Smooth muscle cell (in vitro differentiated cells): ENCODE measurements at regions not wholly inside any gene's neighbourhood (a gene's known extent, or its start where the extent isn't known, plus 50 kb on each side); places are given as distances from the start of the nearest gene placed in this dataset.
A peak's percentile ranks its signal among the peaks of the same experiment; 100 is the strongest.

Source experiments
- DNase-seq: peaks from one replicate; lab custom pipeline; 2025; ENCODE audit not compliant: unreplicated experiment; lab: John Stamatoyannopoulos, UW
- H2AFZ ChIP-seq: fragments of 200-600 bp; sonication (generic); 2 replicates; pipeline ENCODE4 v1.6.0; 2016; ENCODE audit warnings: antibody characterized with exemption, low read depth, mild to moderate bottlenecking
- H3F3A ChIP-seq: fragments of 200-600 bp; sonication (generic); 2 replicates; pipeline ENCODE4 v1.6.0; 2017; ENCODE audit warnings: antibody characterized with exemption, low read depth
- H3K27ac ChIP-seq: fragments of 200-600 bp; sonication (generic); 2 replicates; pipeline ENCODE4 v1.5.1; 2016; ENCODE audit warnings: low read depth, mild to moderate bottlenecking
- H3K27me3 ChIP-seq: fragments of 200-600 bp; sonication (generic); 2 replicates; pipeline ENCODE4 v1.6.1; 2016; ENCODE audit warnings: low read depth, mild to moderate bottlenecking
- H3K36me3 ChIP-seq: fragments of 200-600 bp; sonication (generic); 2 replicates; pipeline ENCODE4 v1.5.1; 2016; ENCODE audit warnings: low read depth
- H3K4me1 ChIP-seq: fragments of 200-600 bp; sonication (generic); 2 replicates; pipeline ENCODE4 v1.5.1; 2016; ENCODE audit warnings: low read depth
- H3K4me2 ChIP-seq: fragments of 200-600 bp; sonication (generic); 2 replicates; pipeline ENCODE4 v1.6.0; 2016; ENCODE audit warnings: mild to moderate bottlenecking
- H3K4me3 ChIP-seq: fragments of 200-600 bp; sonication (generic); 2 replicates; pipeline ENCODE4 v1.5.1; 2016; ENCODE audit warnings: mild to moderate bottlenecking
- H3K79me2 ChIP-seq: fragments of 200-600 bp; sonication (generic); 2 replicates; pipeline ENCODE4 v1.6.0; 2016; ENCODE audit warnings: low read depth, mild to moderate bottlenecking
- H3K9ac ChIP-seq: fragments of 200-600 bp; sonication (generic); 2 replicates; pipeline ENCODE4 v1.6.0; 2016; ENCODE audit warnings: low read depth
- H3K9me3 ChIP-seq: fragments of 200-600 bp; sonication (generic); replicated peaks from 2 replicates; pipeline ENCODE4 v1.5.1; 2016; ENCODE audit warnings: low read depth
- H4K20me1 ChIP-seq: fragments of 200-600 bp; sonication (generic); 2 replicates; pipeline ENCODE4 v1.6.0; 2016; ENCODE audit warnings: low read depth
- CTCF ChIP-seq: fragments of 200-600 bp; sonication (generic); IDR thresholded peaks from 2 replicates; pipeline ENCODE4 v1.5.1; 2017; ENCODE audit warnings: borderline replicate concordance, mild to moderate bottlenecking, antibody characterized with exemption; ENCODE audit not compliant: insufficient read depth, poor library complexity, severe bottlenecking
- WGBS: methylation state at CpG from one replicate; pipeline ENCODE4 v1.1.7; 2016; ENCODE audit warnings: low lambda C conversion rate; 5-methylcytosine and 5-hydroxymethylcytosine counted together

DNA sequence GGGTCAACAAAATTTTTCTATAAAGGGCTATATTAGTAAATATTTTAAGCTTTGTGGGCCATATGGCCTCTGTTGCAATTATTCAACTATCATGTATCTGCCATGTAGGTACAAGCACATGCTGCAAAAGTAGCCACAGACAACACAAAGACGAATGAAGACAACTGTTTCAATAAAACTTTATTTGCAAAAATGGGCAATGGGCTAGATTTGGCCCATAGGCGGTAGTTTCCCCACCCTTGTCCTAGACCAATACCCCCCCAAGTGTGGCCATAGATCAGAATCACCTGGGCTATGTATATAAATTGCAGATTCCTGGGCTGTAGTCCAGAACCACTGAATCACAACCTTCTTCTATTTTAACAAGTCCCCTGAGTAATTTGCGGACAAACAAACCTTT, 331.0 kb upstream of the PSMD7 start:
- WGBS = 93% methylated on average over 3 of the region's 3 CpGs

DNA sequence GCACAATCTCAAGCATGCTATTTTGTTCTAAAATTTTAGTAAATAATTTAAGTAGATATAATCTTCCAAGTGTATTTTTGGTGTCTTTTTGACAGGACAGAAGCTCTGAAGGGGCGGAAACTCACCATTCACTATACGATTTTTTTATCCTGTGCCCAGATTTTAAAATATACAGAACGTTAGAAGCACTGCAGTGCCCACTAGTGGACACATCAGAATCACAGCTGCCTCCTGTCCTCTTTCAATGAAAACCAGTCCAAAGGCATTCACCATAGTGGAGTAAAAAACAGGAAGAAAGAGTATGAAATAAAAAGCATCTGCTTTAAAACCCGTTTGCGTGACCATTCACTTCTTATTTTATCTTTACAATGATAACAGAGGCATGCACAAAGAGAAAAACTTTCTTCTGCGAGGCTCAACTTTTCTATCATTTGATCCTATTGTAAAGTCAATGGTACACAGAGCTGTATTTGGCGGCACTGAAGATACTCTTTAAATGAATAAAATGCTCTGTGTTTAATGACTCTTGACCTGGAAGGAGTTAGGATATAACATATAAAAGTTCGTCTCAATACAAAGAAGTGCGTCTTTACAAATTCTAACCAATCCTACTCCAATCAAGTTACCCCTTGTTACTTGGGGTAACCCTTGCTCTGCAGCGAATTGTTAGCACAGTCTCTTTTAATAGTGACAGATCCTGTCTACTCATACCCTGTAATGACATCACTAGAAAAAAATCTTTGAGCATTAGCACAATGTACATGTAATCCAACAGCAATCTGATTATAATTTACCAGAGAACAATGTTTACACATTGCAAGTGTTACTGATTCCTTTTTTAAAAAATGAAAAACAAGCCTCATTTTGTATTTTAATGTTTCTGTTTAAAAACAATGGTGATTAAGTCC, 339.8 kb upstream of the PSMD7 start:
- 42% methylated on average over 10 of the region's 10 CpGs for WGBS
- no peak for DNase-seq
- H3F3A ChIP-seq = no peaks in the 10 kb centered on the region
- no peaks in the 10 kb centered on the region for H3K36me3 ChIP-seq
- no peak overlapping the region for H3K4me3 ChIP-seq
- H4K20me1 ChIP-seq = no peaks in the 10 kb centered on the region
- TF ChIP-seq CTCF = peak; percentile 95
- H3K27me3 ChIP-seq = no peaks in the 10 kb centered on the region
- peak overlapping the region; percentile 8 for H2AFZ ChIP-seq
- no peaks in the 10 kb centered on the region for H3K4me1 ChIP-seq
- peak overlapping the region; percentile 27 for H3K4me2 ChIP-seq
- no peak overlapping the region for H3K27ac ChIP-seq
- H3K9ac ChIP-seq = no peak overlapping the region
- no peaks in the 10 kb centered on the region for H3K79me2 ChIP-seq
- H3K9me3 ChIP-seq = peaks cover 3% of the 10 kb centered on the region

More for the DNA sequence above, 331.0 kb upstream of the PSMD7 start:
- Histone ChIP-seq H3F3A (no peaks in the 10 kb centered on the region), H3K27me3 (no peaks in the 10 kb centered on the region), H3K4me2 (no peak overlapping the region), H3K4me3 (no peak overlapping the region), H2AFZ (no peak overlapping the region), H3K36me3 (no peaks in the 10 kb centered on the region), H3K4me1 (no peaks in the 10 kb centered on the region), H3K79me2 (no peaks in the 10 kb centered on the region), H3K9me3 (peaks cover 5% of the 10 kb centered on the region), H3K27ac (no peak overlapping the region), H3K9ac (no peak overlapping the region), H4K20me1 (no peaks in the 10 kb centered on the region)
- no peak for DNase-seq
- no peak for TF ChIP-seq CTCF

- H3K79me2 ChIP-seq = no peaks in the 10 kb centered on the region
- H3K4me3 ChIP-seq = peak overlapping the region; percentile 12
- no peak overlapping the region for H3K27ac ChIP-seq
- peak overlapping the region; percentile 27 for H3K4me2 ChIP-seq
- no peak overlapping the region for H3K9ac ChIP-seq
- no peak for TF ChIP-seq CTCF
- no peaks in the 10 kb centered on the region for H3K36me3 ChIP-seq
- H3K27me3 ChIP-seq = no peaks in the 10 kb centered on the region
- no peaks in the 10 kb centered on the region for H3F3A ChIP-seq
- no peak for DNase-seq
- H3K9me3 ChIP-seq = no peaks in the 10 kb centered on the region
- H4K20me1 ChIP-seq = no peaks in the 10 kb centered on the region
- WGBS = 52% methylated on average over 11 of the region's 11 CpGs
- peak overlapping the region; percentile 42 for H2AFZ ChIP-seq
- H3K4me1 ChIP-seq = no peaks in the 10 kb centered on the region
Observed at GRCh38 chr16:73955702-73956101, 340.9 kb upstream of the PSMD7 start.
